NCI-H1930 (cell line): ENCODE measurements at regions not wholly inside any gene's neighbourhood (a gene's known extent, or its start where the extent isn't known, plus 50 kb on each side); places are given as distances from the start of the nearest gene placed in this dataset.
"Not testable (repeated sequence)": the region's sequence is repeated elsewhere in the genome, so short reads cannot be mapped to it uniquely, and the experiment has no call there.

ENCODE experiments used
- DNase-seq, 2 experiments: peaks; one replicate each; lab custom pipeline; 2025; lab: John Stamatoyannopoulos, UW

- not testable (repeated sequence) for DNase-seq
Observed at GRCh38 chr17:45554479-45554878, 64.0 kb upstream of the PLEKHM1 start.

GRCh38 chr17:45558821-45559220 is 68.3 kb upstream of the PLEKHM1 start:
- DNase-seq, result not testable (repeated sequence)

DNA sequence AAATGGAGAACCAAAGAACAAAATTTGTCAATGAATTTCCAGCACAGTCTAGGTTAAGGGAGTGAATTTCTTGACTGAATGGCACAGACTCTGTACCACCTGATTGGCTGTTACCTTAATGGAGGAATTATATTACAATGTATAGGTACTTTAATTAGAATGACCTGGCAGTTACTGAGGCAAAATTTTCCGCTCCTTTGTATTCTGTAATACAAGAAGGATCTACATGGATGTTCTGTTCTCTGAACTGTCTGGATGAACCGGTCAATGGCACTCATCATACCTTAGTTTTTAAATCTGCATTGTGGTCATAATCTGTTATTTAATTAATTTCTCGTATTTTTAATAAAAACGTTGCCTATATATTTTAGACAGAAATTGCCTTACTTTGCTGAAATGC is 72.3 kb upstream of the PLEKHM1 start:
- DNase-seq, result not testable (repeated sequence)

DNA sequence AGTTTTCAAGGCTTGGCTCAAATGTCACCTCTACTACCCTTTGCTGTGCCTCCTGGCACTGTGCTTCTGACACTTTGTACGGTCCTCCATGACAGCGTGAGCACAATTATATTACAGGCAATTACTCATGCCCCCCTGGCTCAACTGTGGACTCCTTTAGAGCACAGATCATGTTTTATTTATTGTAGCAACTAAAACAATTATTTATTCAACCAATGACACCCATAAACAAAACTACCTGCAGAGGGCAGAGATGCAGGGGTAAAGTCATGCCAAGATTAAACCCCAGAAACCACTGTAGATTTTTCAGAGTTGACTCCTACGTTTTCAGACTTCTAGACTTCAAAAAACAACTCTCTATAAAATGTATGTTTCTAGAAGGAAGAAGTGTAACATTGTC is 72.8 kb upstream of the PLEKHM1 start:
- DNase-seq, result not testable (repeated sequence)

- DNase-seq, result not testable (repeated sequence)
Observed at GRCh38 chr17:45568275-45568674, 77.8 kb upstream of the PLEKHM1 start.

DNA sequence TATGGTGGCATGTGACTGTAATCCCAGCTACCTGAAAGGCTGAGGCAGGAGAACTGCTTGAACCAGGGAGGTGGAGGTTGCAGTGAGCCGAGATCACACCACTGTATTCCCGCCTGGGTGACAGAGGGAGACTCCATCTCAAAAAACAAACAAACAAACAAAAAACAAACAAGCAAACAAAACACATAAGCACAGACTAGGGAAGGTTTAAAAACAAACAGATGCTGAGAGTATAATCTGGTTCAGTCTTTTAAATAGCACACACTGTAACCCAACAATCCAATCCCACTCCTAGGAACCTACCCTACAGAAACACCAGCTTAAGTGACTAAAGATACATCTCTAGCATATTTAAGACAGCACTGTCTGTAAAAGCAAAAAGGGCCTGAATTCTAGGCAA is 82.8 kb upstream of the PLEKHM1 start:
- not testable (repeated sequence) for DNase-seq

- DNase-seq, result no peak
Observed at GRCh38 chr17:45573924-45574770, 83.6 kb upstream of the PLEKHM1 start.

DNA sequence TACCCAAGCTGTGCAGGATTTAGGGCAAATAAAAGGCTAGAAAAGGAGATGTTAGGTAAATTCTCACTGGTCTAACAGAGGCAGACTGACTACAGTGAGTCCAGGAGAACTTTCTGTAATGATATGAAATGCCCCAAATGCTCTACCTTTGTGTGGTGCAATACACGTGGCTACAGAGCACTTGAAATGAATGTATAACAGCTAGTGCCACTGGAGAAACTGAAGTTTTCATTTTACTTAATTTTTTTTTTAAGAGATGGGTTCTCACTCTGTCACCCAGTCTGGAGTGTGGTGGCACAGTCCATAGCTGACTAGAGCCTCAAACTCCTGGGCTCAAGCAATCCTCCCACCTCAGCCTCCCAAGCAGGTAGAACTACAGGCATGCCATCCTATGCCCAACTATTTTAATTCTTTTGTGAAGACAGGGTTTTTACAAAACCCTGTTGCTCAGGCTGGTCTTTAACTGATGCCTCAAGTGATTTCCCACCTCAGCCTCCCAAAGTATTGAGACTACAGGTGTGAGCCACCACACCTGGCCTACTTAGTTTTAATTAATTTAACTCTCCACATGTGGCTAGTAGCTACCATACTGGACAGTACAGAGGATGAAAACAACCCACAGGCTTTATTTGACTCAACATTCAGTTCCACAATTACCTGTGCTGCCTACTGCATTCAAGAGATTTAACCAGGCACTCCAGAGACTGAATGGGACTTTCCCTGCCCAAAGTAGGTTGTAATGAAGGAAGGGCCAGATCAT is 84.8 kb upstream of the PLEKHM1 start:
- DNase-seq, result no peak

DNA sequence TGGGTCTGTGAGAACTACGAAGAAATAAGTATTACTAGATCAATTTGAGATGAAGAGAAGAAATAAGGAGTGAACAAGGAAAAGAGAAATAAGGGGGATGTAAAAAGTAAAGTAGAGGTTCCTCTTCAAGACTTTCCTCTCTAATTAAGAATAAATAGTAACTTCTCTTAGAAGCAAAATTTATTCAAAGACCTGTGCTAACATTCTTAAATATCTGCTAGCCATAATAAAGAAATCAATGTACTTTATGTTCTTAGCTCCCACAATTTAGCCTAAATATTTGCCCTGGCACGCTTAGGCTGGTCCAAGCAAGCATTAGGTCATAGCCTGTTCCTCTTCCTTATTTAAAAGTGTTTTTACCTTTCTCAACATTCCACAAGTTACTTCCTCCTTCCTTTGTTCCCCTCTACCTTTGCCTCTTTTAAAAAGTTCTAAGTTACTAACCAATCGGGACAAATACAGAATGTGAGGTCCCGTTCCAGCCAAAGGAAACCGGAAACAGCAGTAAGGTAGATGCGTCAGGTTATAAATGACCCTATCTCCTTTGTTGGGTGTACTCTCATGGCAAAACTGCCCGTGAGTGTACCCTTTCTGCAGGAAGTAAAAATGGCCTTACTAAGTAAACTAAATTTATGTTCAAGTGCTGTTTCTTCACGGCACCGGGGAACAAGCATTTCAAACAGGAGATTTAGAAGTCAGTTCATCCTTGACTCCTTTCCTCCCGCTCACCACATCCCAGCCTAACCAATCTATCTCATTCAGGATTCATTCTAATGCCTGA is 86.2 kb upstream of the PLEKHM1 start:
- not testable (repeated sequence) for DNase-seq

DNA sequence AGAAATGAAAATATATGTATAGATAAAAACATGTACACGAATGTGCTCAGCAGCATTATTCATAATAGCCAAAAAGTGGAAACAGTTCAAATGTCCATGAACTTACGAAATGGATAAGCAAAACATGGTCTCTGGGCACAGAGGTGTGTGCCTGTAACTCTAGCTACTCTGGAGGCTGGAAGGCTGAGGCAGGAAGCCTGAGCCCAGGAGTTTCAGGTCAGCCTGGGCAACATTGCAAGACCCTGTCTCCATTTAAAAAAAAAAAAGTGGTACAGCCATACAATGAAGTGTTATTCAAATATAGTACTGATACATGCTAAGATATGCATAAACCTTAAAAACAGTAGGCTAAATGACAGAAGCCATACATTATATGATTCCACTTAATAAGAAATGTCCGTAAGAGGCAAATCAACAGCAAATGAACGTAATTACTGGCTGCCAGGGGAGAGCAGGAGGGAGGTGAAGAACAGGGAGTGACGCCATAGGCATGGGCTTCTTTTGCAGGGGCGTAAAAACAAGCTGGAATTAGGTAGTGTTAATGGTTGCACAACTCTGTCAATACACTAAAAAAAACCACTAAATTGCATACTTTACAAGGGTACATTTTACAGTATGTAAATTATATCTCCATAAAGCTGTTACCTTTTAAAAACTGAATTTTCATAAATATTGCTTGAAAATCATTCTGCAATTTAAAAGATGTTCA is 87.2 kb upstream of the PLEKHM1 start:
- no peak for DNase-seq

DNA sequence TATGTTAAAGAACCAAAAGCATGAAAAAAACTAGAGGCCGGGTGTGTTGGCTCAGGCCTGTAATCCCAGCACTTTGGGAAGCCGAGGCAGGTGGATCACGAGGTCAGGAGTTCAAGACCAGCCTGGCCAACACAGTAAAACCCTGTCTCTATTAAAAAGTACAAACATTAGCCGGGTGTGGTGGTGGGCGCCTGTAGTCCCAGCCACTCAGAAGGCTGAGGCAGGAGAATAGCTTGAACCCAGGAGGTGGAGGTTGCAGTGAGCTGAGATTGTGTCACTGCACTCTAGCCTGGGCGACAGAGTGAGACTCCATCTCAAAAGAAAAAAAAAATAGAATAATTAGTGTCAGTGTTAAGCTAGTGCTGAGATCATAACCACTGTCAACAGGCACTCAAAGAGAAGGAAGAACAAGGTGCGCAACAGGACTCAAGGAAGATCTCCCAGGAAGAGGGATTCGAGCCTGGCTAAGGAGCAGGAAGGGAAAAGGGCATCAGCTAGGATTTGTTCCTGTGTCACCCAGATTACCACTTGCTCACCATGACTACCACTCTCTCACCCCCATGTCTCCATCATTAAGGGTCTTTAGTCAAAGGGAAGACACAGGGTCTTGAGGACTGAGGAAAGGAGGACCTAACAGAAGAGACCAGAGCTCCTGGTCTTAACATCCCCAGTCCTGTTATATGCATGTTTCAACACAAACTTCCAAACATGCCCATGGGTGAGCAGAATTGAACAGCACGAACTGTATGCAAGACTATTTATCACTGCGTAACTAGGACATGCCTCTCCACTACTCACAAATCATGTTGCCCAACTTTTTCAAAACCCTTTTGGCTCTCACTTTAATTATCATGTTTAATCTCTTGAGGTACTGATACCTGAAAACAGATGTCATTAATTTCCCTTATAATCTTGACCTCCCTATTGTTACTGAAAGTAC is 88.3 kb upstream of the PLEKHM1 start:
- no peak for DNase-seq

GRCh38 chr17:45579529-45580495 is 89.3 kb upstream of the PLEKHM1 start:
- DNase-seq, result no peak

DNA sequence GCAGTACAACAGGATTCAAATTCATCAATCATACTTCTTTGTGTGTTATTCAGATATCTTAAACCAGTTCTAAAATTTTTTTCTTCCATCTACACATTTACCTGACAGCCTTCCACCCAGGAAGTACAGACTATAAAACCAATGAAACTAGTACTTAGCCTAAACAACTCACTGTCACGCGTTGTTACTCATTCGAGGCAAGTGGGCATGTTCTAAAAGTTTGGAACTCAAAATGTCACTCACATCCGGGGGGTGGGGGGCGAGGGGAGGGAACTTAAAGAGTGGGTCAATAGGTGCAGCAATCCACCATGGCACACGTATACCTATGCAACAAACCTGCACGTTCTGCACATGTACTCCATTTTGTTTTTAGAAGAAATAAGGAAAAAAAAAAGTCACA is 90.4 kb upstream of the PLEKHM1 start:
- no peak for DNase-seq

DNA sequence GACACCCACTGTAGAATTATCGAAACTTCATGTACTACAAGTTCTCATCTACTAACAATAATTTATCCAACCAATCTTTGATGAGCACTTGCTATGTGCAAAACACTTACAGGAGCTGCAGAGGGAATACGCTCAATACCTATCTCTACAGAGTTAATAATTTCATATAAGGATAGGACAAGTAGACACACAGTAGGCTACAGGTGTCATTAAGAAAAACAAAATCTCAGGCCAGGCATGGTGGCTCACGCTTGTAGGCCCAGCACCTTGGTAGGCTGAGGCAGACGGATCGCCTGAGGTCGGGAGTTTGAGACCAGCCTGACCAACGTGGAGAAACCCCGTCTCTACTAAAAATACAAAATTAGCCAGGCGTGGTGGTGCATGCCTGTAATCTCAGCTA is 91.3 kb upstream of the PLEKHM1 start:
- DNase-seq, result no peak

GRCh38 chr17:45584092-45585036 is 93.8 kb upstream of the PLEKHM1 start:
- DNase-seq, result no peak

DNA sequence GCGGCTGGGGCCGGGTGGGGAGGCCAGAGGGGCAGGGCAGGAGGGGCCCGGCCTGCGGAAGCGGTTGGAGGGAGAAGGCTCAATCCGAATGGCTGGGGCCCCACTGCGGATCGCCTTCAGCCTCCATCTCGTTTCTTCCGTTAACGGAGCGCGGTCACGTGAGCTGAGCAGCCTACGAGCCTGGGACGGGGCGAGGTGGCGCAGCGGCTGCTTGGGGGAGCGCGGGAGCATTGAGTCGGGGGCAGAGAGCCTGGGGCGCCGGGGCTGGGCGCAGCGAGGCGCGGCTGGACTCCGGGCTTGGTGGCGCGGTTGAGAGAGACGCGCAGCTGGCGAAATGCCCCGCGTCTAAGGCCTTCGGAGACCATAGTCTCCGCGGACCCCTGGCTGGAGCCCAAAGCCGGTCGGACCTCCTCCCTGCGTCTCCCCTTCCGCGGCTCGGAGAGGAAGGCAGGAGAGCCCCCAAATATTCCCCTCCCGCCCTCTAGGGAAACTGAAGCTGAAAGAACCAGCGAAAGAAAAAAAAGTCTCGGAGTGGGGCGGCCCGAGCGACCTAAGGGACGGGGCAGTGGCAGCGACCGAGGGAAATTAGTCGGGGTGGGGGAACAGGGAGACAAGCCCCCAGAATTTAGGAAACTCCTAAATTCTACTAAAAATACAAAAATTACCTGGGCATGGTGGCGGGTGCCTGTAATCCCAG is 94.7 kb upstream of the PLEKHM1 start:
- not testable (repeated sequence) for DNase-seq

GRCh38 chr17:45585794-45586650 is 95.5 kb upstream of the PLEKHM1 start:
- DNase-seq, result not testable (repeated sequence)
